ENCODE measurements at regions not wholly inside any gene's neighbourhood (a gene's known extent, or its start where the extent isn't known, plus 50 kb on each side); places are given as distances from the start of the nearest gene placed in this dataset.

- DNase-seq: no peak
- Histone ChIP-seq H3K4me3 (no peak overlapping the region), H3K4me1 (peaks cover 7% of the 10 kb centered on the region), H3K36me3 (no peaks in the 10 kb centered on the region), H3K9me3 (peaks cover 11% of the 10 kb centered on the region), H3K27ac (no peak overlapping the region), H3K27me3 (ENCODE audit: low read depth) (no peaks in the 10 kb centered on the region)
- intact Hi-C loops (cut with DNase I): no loop called here
- ATAC-seq: no peak
- TF ChIP-seq CTCF (IDR thresholded peaks at IDR 0.05): no peak
These were observed 92.0 kb downstream of the DIRAS3 start for GRCh38 chr1:67958472-67958871.

GRCh38 chr1:67957066-67957465, 93.4 kb downstream of the DIRAS3 start:
- intact Hi-C loops (cut with DNase I): no loop called here
- H3K4me3 ChIP-seq: no peak overlapping the region

GRCh38 chr1:67956116-67956515, 94.3 kb downstream of the DIRAS3 start:
- ATAC-seq (peak; percentile 79 to 92), DNase-seq (no peak)
- Histone ChIP-seq H3K36me3 (no peaks in the 10 kb centered on the region), H3K4me3 (no peak overlapping the region), H3K27ac (no peak overlapping the region), H3K27me3 (ENCODE audit: low read depth) (no peaks in the 10 kb centered on the region), H3K9me3 (no peaks in the 10 kb centered on the region), H3K4me1 (peaks cover 7% of the 10 kb centered on the region)
- intact Hi-C loops (cut with DNase I): no loop called here
- TF ChIP-seq CTCF (IDR thresholded peaks at IDR 0.05): no peak

More at GRCh38 chr1:67957066-67957465, 93.4 kb downstream of the DIRAS3 start:
- no peak for ATAC-seq
- DNase-seq: no peak
- Histone ChIP-seq H3K4me1 (peaks cover 7% of the 10 kb centered on the region), H3K36me3 (no peaks in the 10 kb centered on the region), H3K27ac (no peak overlapping the region), H3K9me3 (no peaks in the 10 kb centered on the region), H3K27me3 (ENCODE audit: low read depth) (no peaks in the 10 kb centered on the region)
- TF ChIP-seq CTCF (IDR thresholded peaks at IDR 0.05): no peak

GRCh38 chr1:67955591-67955990, 94.8 kb downstream of the DIRAS3 start:
- H3K36me3 ChIP-seq: no peaks in the 10 kb centered on the region
- H3K4me1 ChIP-seq: peaks cover 7% of the 10 kb centered on the region
- no peaks in the 10 kb centered on the region for H3K27me3 ChIP-seq (ENCODE audit: low read depth)
- intact Hi-C loops (cut with DNase I): no loop called here
- H3K27ac ChIP-seq: no peak overlapping the region
- ATAC-seq (peak; percentile 89 to 93), DNase-seq (no peak)
- H3K9me3 ChIP-seq: no peaks in the 10 kb centered on the region
- no peak overlapping the region for H3K4me3 ChIP-seq
- TF ChIP-seq CTCF (IDR thresholded peaks at IDR 0.05): no peak

GRCh38 chr1:67953301-67953700, 97.1 kb downstream of the DIRAS3 start:
- no peak for TF ChIP-seq CTCF (IDR thresholded peaks at IDR 0.05)
- no peaks in the 10 kb centered on the region for H3K36me3 ChIP-seq
- no peaks in the 10 kb centered on the region for H3K9me3 ChIP-seq
- H3K4me3 ChIP-seq: no peak overlapping the region
- intact Hi-C loops (cut with DNase I): no loop called here
- no peaks in the 10 kb centered on the region for H3K27me3 ChIP-seq (ENCODE audit: low read depth)
- no peak overlapping the region for H3K27ac ChIP-seq
- ATAC-seq (no peak), DNase-seq (no peak)
- H3K4me1 ChIP-seq: peaks cover 7% of the 10 kb centered on the region

- TF ChIP-seq CTCF (IDR thresholded peaks at IDR 0.05): no peak
- intact Hi-C loops (cut with DNase I): no loop called here
These were observed 98.4 kb downstream of the DIRAS3 start for GRCh38 chr1:67952071-67952470.

More at GRCh38 chr1:67952071-67952470, 98.4 kb downstream of the DIRAS3 start:
- Histone ChIP-seq H3K4me3 (no peak overlapping the region), H3K36me3 (no peaks in the 10 kb centered on the region), H3K4me1 (peaks cover 7% of the 10 kb centered on the region), H3K9me3 (no peaks in the 10 kb centered on the region), H3K27me3 (ENCODE audit: low read depth) (no peaks in the 10 kb centered on the region), H3K27ac (no peak overlapping the region)
- DNase-seq (no peak), ATAC-seq (no peak)
